Fibroblast of pulmonary artery (primary cell): ENCODE measurements at regions not wholly inside any gene's neighbourhood (a gene's known extent, or its start where the extent isn't known, plus 50 kb on each side); places are given as distances from the start of the nearest gene placed in this dataset.
"Not testable (repeated sequence)": the region's sequence is repeated elsewhere in the genome, so short reads cannot be mapped to it uniquely, and the experiment has no call there.

Source experiments
- DNase-seq: peaks from one replicate; pipeline ENCODE4 v3.0.0-alpha.2; 2010; ENCODE audit warnings: low read depth
- H3K4me3 ChIP-seq: replicated peaks from 2 replicates; pipeline ENCODE4 v1.5.1; 2011; ENCODE audit warnings: low read depth, mild to moderate bottlenecking, control low read depth, low read length, moderate library complexity
- TF ChIP-seq, protein P1 (sequence below): IDR thresholded peaks from 2 replicates; pipeline ENCODE4 v1.5.1; 2011; ENCODE audit warnings: mild to moderate bottlenecking, control low read depth, low read length, inconsistent platforms; ENCODE audit errors: missing control alignments

DNA sequence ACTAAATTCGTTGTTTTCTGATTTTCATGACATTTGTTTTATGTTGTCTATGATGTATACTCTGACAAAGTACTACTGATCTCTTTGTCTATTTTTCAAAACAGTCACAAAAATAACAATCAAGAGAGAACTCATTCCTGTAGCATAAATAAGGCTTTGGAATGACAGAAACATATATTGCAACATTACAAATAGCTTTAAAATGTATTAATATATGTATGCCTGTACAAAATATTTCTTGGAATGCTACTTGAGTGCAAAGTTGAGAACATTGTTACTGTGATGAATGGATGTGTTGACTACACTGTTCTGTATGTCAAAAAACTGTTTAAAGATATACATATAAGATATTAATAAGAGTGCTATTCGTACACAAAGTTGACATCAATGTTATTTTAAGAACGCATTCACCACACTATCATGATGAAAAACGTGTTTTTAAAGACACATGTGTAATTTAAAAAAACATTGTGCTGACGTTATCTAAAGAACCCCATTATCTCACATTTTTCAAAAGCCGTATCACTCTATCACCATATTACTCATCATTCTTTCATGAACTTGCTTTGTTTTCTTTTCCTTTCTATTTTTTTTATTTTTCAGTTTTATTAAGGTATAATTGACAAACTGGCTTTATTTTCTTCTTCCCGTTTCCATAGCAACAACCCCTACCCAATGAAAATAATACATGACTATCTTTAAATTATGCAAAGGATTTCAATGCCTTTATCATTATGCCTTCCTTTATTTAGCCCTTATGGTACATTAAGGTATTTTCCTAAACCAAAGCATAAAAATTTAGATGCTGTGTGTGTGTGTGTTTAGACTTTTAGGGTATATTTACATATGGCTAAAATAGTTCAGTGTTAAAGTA, 918.8 kb downstream of the SLITRK1 start:
- TF ChIP-seq, protein P1, sequence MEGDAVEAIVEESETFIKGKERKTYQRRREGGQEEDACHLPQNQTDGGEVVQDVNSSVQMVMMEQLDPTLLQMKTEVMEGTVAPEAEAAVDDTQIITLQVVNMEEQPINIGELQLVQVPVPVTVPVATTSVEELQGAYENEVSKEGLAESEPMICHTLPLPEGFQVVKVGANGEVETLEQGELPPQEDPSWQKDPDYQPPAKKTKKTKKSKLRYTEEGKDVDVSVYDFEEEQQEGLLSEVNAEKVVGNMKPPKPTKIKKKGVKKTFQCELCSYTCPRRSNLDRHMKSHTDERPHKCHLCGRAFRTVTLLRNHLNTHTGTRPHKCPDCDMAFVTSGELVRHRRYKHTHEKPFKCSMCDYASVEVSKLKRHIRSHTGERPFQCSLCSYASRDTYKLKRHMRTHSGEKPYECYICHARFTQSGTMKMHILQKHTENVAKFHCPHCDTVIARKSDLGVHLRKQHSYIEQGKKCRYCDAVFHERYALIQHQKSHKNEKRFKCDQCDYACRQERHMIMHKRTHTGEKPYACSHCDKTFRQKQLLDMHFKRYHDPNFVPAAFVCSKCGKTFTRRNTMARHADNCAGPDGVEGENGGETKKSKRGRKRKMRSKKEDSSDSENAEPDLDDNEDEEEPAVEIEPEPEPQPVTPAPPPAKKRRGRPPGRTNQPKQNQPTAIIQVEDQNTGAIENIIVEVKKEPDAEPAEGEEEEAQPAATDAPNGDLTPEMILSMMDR, result no peak
- peak; percentile 63 for DNase-seq
- no peak overlapping the region for H3K4me3 ChIP-seq

DNA sequence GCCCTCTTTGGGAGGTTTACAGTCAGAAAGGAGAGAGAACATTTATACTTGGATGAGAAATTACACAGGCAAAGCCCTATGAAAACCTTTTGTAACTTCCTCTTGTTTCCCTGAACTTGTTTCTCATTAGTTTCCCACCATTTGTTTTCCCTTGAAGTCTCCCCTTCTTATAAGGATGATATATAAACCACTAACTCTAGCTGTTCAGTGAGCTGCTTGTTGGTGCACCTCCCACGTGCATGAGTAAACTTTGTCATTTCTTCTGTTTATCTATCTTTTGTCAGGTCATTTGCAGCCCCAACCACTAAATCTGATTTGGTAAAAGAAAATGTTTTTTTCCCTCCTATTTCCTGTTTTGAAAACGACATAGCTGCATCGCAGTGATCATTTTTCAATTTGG, 919.9 kb downstream of the SLITRK1 start:
- TF ChIP-seq, protein P1, result no peak
- H3K4me3 ChIP-seq, result no peak overlapping the region
- DNase-seq, result peak; percentile 28

DNA sequence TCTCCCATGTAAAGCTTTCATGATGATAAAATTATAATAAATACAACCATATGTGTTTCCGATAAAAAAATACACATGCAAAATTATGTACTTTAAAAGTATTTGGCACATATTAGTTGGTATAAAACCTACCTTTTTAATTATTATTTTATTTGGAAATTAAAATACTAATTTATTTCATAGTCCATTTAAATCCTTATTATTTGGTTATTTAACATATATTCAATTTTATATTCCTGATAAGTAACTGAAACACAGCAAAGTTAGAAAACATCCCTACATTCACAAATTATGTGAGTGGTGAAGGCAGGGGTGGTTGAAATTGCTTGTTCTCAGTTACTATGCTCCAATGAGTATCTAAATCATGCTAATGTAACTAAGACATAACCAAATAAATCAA, 920.5 kb downstream of the SLITRK1 start:
- no peak for DNase-seq
- TF ChIP-seq, protein P1, result no peak

DNA sequence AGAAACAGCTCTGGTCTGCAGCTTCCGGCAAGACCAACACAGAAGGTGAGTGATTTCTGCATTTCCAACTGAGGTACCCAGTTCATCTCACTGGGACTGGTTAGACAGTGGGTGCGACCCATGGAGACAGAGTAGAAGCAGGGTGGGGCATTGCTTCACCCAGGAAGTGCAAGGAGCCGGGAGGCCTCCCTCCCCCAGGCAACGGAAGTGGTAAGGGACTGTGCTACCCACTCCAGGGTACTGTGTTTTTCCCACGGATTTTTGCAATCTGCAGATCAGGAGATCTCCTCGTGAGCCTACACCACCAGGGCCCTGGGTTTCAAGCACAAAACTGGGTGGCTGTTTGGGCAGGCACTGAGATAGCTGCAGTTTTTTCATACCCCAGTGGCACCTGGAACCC, 929.9 kb downstream of the SLITRK1 start:
- not testable (repeated sequence) for DNase-seq, H3K4me3 ChIP-seq

More for the DNA sequence above, 920.5 kb downstream of the SLITRK1 start:
- no peak overlapping the region for H3K4me3 ChIP-seq

DNA sequence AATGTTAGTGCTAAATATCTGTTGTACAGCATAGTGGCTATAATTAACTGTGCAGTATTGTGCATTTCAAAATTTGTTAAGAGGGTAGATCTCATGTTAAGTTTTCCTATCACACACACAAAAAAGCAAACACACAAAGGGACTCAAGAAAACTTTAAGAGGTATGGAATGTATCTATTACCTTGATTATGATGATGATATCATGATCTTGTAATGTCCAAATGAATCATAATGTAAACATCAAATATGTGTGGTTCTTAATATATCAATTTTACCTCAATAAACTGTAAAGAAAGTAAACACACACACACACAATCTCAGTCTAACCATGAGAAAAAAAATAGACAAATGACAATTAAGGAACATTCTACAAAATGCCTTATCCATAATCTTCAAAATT, 934.6 kb downstream of the SLITRK1 start:
- H3K4me3 ChIP-seq, result no peak overlapping the region
- TF ChIP-seq, protein P1, result no peak
- no peak for DNase-seq

DNA sequence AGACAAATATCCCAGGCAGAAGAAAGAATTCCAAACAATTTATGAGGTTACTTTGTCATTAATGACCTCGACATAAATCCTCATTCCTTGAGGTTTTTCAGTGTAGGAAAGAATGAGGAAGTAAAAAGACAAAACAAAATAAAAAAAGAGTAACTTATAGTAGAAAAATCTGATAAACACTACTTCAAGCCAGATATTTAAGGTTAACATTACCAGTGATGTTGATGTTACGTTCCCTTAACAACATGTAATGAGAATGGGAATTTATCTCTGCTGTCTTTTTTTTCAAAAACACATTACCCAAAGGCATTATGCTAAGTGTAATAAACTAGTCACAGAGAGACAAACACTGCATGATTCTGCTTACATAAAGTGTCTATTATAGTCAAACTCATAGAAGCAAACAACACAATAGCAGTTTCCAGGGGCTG, 935.1 kb downstream of the SLITRK1 start:
- peak; percentile 3 for DNase-seq
- TF ChIP-seq, protein P1, result no peak
- H3K4me3 ChIP-seq, result no peak overlapping the region

DNA sequence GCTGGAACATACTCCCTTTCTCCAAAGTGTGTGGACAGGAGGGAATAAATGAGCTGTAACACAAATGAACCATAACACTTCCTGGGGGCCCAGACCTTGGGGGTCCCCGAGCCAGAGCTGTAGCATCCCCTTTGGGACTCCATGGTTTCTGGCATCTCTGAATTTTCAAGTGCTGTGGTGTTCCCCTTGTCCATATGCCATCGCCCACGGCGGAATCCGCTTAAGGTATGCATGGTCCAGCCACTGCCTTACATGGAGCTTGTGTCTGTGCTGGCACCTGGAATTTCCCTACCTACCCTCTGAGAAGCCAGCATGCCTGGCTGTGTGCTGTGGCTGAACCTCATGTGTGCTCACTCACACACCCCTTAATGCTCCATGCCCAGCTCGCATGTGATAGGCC, 943.6 kb downstream of the SLITRK1 start:
- no peak overlapping the region for H3K4me3 ChIP-seq
- no peak for DNase-seq
- TF ChIP-seq, protein P1, result no peak
